PC-9 (cell line): ENCODE measurements at regions not wholly inside any gene's neighbourhood (a gene's known extent, or its start where the extent isn't known, plus 50 kb on each side); places are given as distances from the start of the nearest gene placed in this dataset.

Experiments used
- CTCF ChIP-seq: fragments of 200-600 bp; sonication (generic); conservative IDR thresholded peaks from 2 replicates; pipeline ENCODE4 v1.6.1; 2017; ENCODE audit warnings: mixed run types, antibody characterized with exemption, mild to moderate bottlenecking, moderate library complexity
- EZH2 ChIP-seq: fragments of 200-600 bp; sonication (generic); IDR thresholded peaks from 2 replicates; pipeline ENCODE4 v1.8.0; 2017; ENCODE audit warnings: antibody characterized with exemption, low read depth

DNA sequence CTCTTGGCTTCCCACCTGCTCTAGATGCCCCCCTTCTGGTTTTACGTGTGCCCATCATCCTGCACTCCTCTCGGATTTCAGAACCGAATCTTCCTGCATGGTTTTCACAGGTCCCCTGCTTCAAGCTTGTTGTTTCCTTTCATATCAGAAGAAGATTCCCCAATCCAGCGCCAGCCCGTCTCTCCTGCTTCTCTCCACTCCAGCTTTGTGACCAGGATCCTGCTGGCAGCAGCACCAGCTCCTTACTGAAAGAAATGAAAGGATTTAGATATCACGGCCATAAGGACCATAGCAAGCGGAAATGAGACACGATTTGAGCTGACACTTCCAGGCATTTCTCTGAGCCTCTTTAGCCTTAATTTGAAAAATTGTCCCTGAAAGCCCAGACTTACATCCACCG is 180.3 kb upstream of the UBE3A start:
- TF ChIP-seq CTCF (no peak), EZH2 (no peak)
